Heart left ventricle (tissue), 16 donors: ENCODE measurements at regions not wholly inside any gene's neighbourhood (a gene's known extent, or its start where the extent isn't known, plus 50 kb on each side); places are given as distances from the start of the nearest gene placed in this dataset.

Experiments
- ATAC-seq, 4 donors: fragments of 200-7000 bp; cut with Tn5 transposase; one replicate each; pipeline ENCODE4 v1.9.1; 2020 to 2022; ENCODE audit warnings: moderate library complexity in 4 of 4, mild to moderate bottlenecking in 3 of 4, moderate number of reproducible peaks in 1 of 4
- DNase-seq, 5 donors: peaks; one replicate each; pipeline ENCODE4 v3.0.0-alpha.2; 2020
- H3K27ac ChIP-seq, 12 donors: fragments of 200-600 bp; sonication (generic) in 4 of 12; one replicate each; pipeline versions ENCODE4 v1.5.0 to v1.8.0; 2016 to 2022; ENCODE audit warnings: mild to moderate bottlenecking in 2 of 12
- H3K27me3 ChIP-seq, 9 donors: fragments of 200-600 bp; sonication (generic) in 2 of 9; one replicate each; pipeline versions ENCODE4 v1.5.1 to v1.8.0; 2016 to 2022; ENCODE audit warnings: mild to moderate bottlenecking in 3 of 9
- H3K36me3 ChIP-seq, 9 donors: fragments of 200-600 bp; sonication (generic) in 2 of 9; one replicate each; pipeline versions ENCODE4 v1.5.0 to v1.8.0; 2018 to 2022; ENCODE audit warnings: mild to moderate bottlenecking in 2 of 9
- H3K4me1 ChIP-seq, 12 donors: fragments of 200-600 bp; sonication (generic) in 4 of 12; one replicate each; pipeline versions ENCODE4 v1.5.0 to v1.8.0; 2016 to 2022; ENCODE audit warnings: mild to moderate bottlenecking in 3 of 12
- H3K4me3 ChIP-seq, 12 donors: fragments of 200-600 bp; sonication (generic) in 4 of 12; one replicate each; pipeline versions ENCODE4 v1.5.0 to v1.8.0; 2017 to 2022; ENCODE audit warnings: mild to moderate bottlenecking in 9 of 12, moderate library complexity in 4 of 12
- H3K9me3 ChIP-seq, 12 donors: fragments of 200-600 bp; sonication (generic) in 4 of 12; one replicate each; pipeline versions ENCODE4 v1.5.0 to v1.8.0; 2016 to 2022; ENCODE audit warnings: mild to moderate bottlenecking in 1 of 12
- POLR2A ChIP-seq, 2 donors: fragments of 450-650 bp; IDR thresholded peaks; one replicate each; pipeline ENCODE4 v1.6.1; 2017; ENCODE audit warnings: antibody characterized with exemption in 2 of 2, mild to moderate bottlenecking in 2 of 2, moderate library complexity in 2 of 2
- WGBS, 4 donors: extraction: QIAGEN DNeasy Blood & Tissue Kit in 2 of 4; methylation state at CpG; one replicate each; pipeline versions ENCODE4 v1.1.5 to v1.1.7; 2013 to 2018; 5-methylcytosine and 5-hydroxymethylcytosine counted together
- intact Hi-C, 10 donors: fragments of 100-400 bp; cut with DNase I; formaldehyde crosslinking; loops; one replicate each; pipeline versions ENCODE4 v1.11.1 to v1.14.2; 2022
- TF ChIP-seq, protein P1 (sequence below), 12 donors: fragments of 200-600 bp; sonication (generic) in 4 of 12; IDR thresholded peaks; one replicate each; pipeline versions ENCODE4 v1.5.0 to v1.8.0; 2018 to 2022; ENCODE audit warnings: antibody characterized with exemption in 12 of 12, mild to moderate bottlenecking in 5 of 12
- donor health status: ischemic (EF 13 %, LVEDD 7.1; RV severe dilation, severe dysfunction).
- donor health status: healthy with polysubstance abuse.
- donor health status: DM: no; HTN: yes; CAD: no.
- donor health status: DM: no; HTN: no; CAD: no.
- donor health status: ischemic (EF 25% LVEDD 6.9; RV normal size, moderate dysfunction).
- donor health status: ischemic (EF 25% LVEDD 5.7; RV mildly dilated, moderate dysfunction).
- donor health status: healthy.
- donor health status: DM: yes; HTN: yes; CAD: no.
- donor health status: ischemic (EF 35%, LVEDD 5.7; RV mildly dilated, moderate dysfunction).
- donor health status: nonischemic (EF 11% LVEDD 7.7; RV severe dilation, severe dysfunction).
- donor health status: DM: yes; HTN: yes; CAD: no.
- donor health status: PGD.
- donor health status: ischemic (EF 29% LVEDD 5.4; RV normal size, mild dysfunction).
- donor health status: nonischemic (EF 23%, LVEDD 6.1; RV moderate dilation, normal function).

GRCh38 chr4:54567327-54567726 is 90.4 kb upstream of the KIT start:
- ATAC-seq (no peak), DNase-seq (no peak)
- no peak overlapping the region for H3K27ac ChIP-seq
- no peaks in the 10 kb centered on the region for H3K9me3 ChIP-seq
- 87 to 94% (median 90%) methylated on average over 2 of the region's 2 CpGs for WGBS, 4 donors
- H3K36me3 ChIP-seq, result no peaks in the 10 kb centered on the region
- H3K4me1 ChIP-seq, result peaks cover 0 to 10% (median 0%) of the 10 kb centered on the region in 12 donors
- TF ChIP-seq, protein P1, sequence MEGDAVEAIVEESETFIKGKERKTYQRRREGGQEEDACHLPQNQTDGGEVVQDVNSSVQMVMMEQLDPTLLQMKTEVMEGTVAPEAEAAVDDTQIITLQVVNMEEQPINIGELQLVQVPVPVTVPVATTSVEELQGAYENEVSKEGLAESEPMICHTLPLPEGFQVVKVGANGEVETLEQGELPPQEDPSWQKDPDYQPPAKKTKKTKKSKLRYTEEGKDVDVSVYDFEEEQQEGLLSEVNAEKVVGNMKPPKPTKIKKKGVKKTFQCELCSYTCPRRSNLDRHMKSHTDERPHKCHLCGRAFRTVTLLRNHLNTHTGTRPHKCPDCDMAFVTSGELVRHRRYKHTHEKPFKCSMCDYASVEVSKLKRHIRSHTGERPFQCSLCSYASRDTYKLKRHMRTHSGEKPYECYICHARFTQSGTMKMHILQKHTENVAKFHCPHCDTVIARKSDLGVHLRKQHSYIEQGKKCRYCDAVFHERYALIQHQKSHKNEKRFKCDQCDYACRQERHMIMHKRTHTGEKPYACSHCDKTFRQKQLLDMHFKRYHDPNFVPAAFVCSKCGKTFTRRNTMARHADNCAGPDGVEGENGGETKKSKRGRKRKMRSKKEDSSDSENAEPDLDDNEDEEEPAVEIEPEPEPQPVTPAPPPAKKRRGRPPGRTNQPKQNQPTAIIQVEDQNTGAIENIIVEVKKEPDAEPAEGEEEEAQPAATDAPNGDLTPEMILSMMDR (IDR thresholded peaks at IDR 0.05), result no peak
- TF ChIP-seq POLR2A (IDR thresholded peaks at IDR 0.05), result no peak
- no peaks in the 10 kb centered on the region for H3K27me3 ChIP-seq
- intact Hi-C loops, result no loop called here
- no peak overlapping the region for H3K4me3 ChIP-seq

DNA sequence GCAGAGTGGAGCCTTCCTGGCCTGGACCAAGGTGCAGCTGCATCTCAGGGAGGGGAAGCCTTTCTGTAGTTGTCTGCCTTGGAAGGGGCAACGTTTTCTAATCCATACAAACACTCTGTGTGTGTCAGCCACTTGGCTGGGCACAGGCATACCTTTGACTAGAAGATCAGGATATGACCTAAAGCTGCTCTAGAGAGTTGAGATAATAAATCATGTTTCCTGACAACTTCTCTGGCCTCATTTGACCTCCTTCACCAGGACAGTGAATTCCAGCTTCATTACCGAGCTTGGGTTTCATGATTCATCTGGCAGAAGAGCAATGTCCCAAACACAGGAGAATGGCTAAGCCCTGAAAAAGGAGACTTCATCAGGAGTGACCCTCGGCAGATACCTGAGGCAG is 89.6 kb upstream of the KIT start:
- Histone ChIP-seq H3K27me3 (no peaks in the 10 kb centered on the region), H3K4me3 (no peak overlapping the region), H3K36me3 (no peaks in the 10 kb centered on the region), H3K9me3 (no peaks in the 10 kb centered on the region), H3K27ac (no peak overlapping the region), H3K4me1 (peaks cover 0 to 10% (median 0%) of the 10 kb centered on the region in 12 donors)
- WGBS, 4 donors, result 15 to 34% (median 27%) methylated on average over 3 of the region's 3 CpGs
- intact Hi-C loops, result no loop called here
- peak; percentile 15 to 81 (median 66) for ATAC-seq
- TF ChIP-seq POLR2A (IDR thresholded peaks at IDR 0.05), result no peak
- TF ChIP-seq, protein P1 (IDR thresholded peaks at IDR 0.05), result no peak
- DNase-seq, result no peak

DNA sequence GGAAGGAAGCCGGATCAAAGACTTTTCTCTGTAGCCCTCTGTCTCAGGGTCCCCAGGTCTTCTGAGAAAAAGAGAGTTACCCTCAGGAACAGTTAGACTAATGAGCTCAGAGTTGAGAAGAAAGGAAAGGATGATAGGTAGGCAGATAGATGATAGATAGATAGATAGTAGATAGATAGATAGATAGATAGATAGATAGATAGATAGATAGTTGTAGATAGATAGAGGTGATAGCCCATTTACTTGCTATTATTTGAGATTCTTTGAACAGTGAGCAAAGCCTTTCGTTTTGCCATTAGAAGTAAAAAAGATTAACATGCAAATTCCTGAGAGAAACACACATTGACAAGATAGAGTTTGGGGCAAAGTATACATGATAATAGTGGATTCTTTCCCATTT is 86.9 kb upstream of the KIT start:
- H3K36me3 ChIP-seq, result no peaks in the 10 kb centered on the region
- WGBS, 4 donors, result 67 to 79% (median 74%) methylated on average over 2 of the region's 2 CpGs
- no peaks in the 10 kb centered on the region for H3K27me3 ChIP-seq
- intact Hi-C loops, result no loop called here
- H3K9me3 ChIP-seq, result no peaks in the 10 kb centered on the region
- no peak overlapping the region for H3K4me3 ChIP-seq
- no peak overlapping the region for H3K27ac ChIP-seq
- TF ChIP-seq, protein P1 (IDR thresholded peaks at IDR 0.05), result no peak
- TF ChIP-seq POLR2A (IDR thresholded peaks at IDR 0.05), result no peak
- ATAC-seq (no peak), DNase-seq (no peak)
- peaks cover 0 to 10% (median 0%) of the 10 kb centered on the region in 12 donors for H3K4me1 ChIP-seq

DNA sequence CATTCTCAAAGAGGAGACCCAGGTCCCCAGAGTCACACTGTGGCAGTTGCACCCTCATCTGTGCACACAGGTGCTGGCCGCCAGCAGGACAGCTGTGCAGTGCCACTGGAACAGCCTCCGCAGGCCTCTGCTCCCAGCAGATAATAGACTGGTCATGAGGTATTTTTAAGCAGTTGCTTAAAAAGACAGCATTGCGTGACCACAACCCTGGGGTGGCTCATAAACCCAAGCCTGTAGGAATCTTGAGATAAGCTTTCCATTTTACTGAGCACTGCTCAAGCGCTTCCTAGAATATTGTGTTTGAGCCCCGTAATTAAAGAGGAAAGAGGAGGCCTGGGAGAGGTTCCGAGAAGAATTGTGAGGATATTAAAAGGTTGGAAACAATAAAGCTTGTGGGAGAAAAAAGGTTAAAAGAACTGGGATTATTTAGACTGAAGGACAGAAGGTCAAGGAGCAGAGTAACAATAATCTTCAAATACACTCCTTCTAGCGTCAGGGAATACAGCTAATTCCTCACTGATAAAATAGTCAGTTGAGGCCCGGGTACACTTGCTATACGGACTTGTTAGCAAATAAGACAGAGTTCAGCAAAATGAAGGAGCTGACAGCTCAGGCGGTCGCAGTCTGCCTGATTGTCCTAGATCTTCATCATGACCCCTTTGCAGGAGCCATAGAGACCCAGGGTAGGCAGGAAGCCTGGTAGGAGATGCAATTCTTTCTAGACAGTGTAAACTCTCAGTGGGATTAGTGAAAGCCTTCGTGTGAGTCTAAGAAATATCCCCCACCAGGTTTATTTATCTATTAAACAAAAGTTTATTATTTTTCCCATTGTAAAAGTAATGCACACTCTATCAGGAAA is 86.2 kb upstream of the KIT start:
- no peak overlapping the region for H3K27ac ChIP-seq
- 84 to 89% (median 86%) methylated on average over 12 of the region's 12 CpGs for WGBS, 4 donors
- no peaks in the 10 kb centered on the region for H3K9me3 ChIP-seq
- peaks cover 0 to 10% (median 0%) of the 10 kb centered on the region in 12 donors for H3K4me1 ChIP-seq
- intact Hi-C loops, result no loop called here
- TF ChIP-seq POLR2A (IDR thresholded peaks at IDR 0.05), result no peak
- TF ChIP-seq, protein P1 (IDR thresholded peaks at IDR 0.05), result no peak
- no peaks in the 10 kb centered on the region for H3K36me3 ChIP-seq
- no peak overlapping the region for H3K4me3 ChIP-seq
- no peaks in the 10 kb centered on the region for H3K27me3 ChIP-seq
- ATAC-seq, result no peak
- no peak for DNase-seq
